Limb (tissue), 2 donors: ENCODE measurements at regions not wholly inside any gene's neighbourhood (a gene's known extent, or its start where the extent isn't known, plus 50 kb on each side); places are given as distances from the start of the nearest gene placed in this dataset.
"Not testable (repeated sequence)": the region's sequence is repeated elsewhere in the genome, so short reads cannot be mapped to it uniquely, and the experiment has no call there.

Experiments
- DNase-seq, 2 donors: peaks; one replicate each; pipeline ENCODE4 v3.0.0-alpha.2; 2016; ENCODE audit errors: extremely low spot score in 2 of 2

- no peak for DNase-seq
Observed at GRCh38 chr5:167393358-167393757, 898.1 kb upstream of the WWC1 start.

- DNase-seq, result no peak
Observed at GRCh38 chr5:167402671-167403070, 888.8 kb upstream of the WWC1 start.

GRCh38 chr5:167406513-167406912 lies 884.9 kb upstream of the WWC1 start:
- DNase-seq, result no peak

GRCh38 chr5:167412556-167412955 lies 878.9 kb upstream of the WWC1 start:
- no peak for DNase-seq

- DNase-seq, result no peak
Observed at GRCh38 chr5:167413506-167413905, 877.9 kb upstream of the WWC1 start.

- no peak for DNase-seq
Observed at GRCh38 chr5:167414611-167415010, 876.8 kb upstream of the WWC1 start.

GRCh38 chr5:167415779-167416746 lies 875.4 kb upstream of the WWC1 start:
- no peak for DNase-seq

GRCh38 chr5:167417662-167418061 lies 873.8 kb upstream of the WWC1 start:
- no peak for DNase-seq

- DNase-seq, result no peak
Observed at GRCh38 chr5:167425161-167425560, 866.3 kb upstream of the WWC1 start.

GRCh38 chr5:167426501-167426900 lies 864.9 kb upstream of the WWC1 start:
- DNase-seq, result no peak

GRCh38 chr5:167427641-167428040 lies 863.8 kb upstream of the WWC1 start:
- not testable (repeated sequence) for DNase-seq

- DNase-seq, result no peak
Observed at GRCh38 chr5:167440846-167441245, 850.6 kb upstream of the WWC1 start.

- DNase-seq, result no peak
Observed at GRCh38 chr5:167442922-167443321, 848.5 kb upstream of the WWC1 start.

GRCh38 chr5:167447466-167448375 lies 843.7 kb upstream of the WWC1 start:
- no peak for DNase-seq

- DNase-seq, result no peak
Observed at GRCh38 chr5:167448376-167448775, 843.1 kb upstream of the WWC1 start.

GRCh38 chr5:167451076-167451475 lies 840.4 kb upstream of the WWC1 start:
- DNase-seq, result no peak

- DNase-seq, result no peak
Observed at GRCh38 chr5:167452136-167452535, 839.3 kb upstream of the WWC1 start.

GRCh38 chr5:167453246-167454030 lies 838.0 kb upstream of the WWC1 start:
- no peak for DNase-seq

GRCh38 chr5:167458412-167458811 lies 833.0 kb upstream of the WWC1 start:
- DNase-seq, result no peak

- no peak for DNase-seq
Observed at GRCh38 chr5:167460449-167461020, 830.9 kb upstream of the WWC1 start.

- no peak for DNase-seq
Observed at GRCh38 chr5:167463939-167464338, 827.5 kb upstream of the WWC1 start.
